Activated CD8-positive, alpha-beta T cell treated with anti-CD3 and anti-CD28 coated beads, Interleukin-2, amount 10 ng/mL, durations not matched to agents 7 days and 5 days (primary cell): ENCODE measurements at regions not wholly inside any gene's neighbourhood (a gene's known extent, or its start where the extent isn't known, plus 50 kb on each side); places are given as distances from the start of the nearest gene placed in this dataset.

Experiments used
- ATAC-seq: fragments of 150-1000 bp; cut with Tn5 transposase; one replicate; pipeline ENCODE4 v1.10.0; 2021; ENCODE audit warnings: moderate library complexity
- CTCF ChIA-PET: fragments of 350-600 bp; sonication (Branson Sonifier 250); formaldehyde crosslinking; loops from one replicate; lab custom pipeline; 2021; ENCODE audit warnings: antibody characterized with exemption; lab: Charles Lee
- POLR2A ChIA-PET: fragments of 350-600 bp; sonication (Branson Sonifier 250); formaldehyde crosslinking; loops from one replicate; lab custom pipeline; 2021; ENCODE audit warnings: antibody characterized with exemption; lab: Charles Lee
- DNase-seq: peaks from one replicate; pipeline ENCODE4 v3.0.0-alpha.2; 2020
- H3K27ac Mint-ChIP-seq: one replicate; pipeline ENCODE4 v1.8.0; 2021; ENCODE audit warnings: mild to moderate bottlenecking, mixed read lengths
- H3K27me3 Mint-ChIP-seq: one replicate; pipeline ENCODE4 v1.8.0; 2021; ENCODE audit warnings: low read depth, mixed read lengths
- H3K36me3 Mint-ChIP-seq: one replicate; pipeline ENCODE4 v1.8.0; 2021; ENCODE audit warnings: low read depth, mixed read lengths
- H3K4me1 Mint-ChIP-seq: one replicate; pipeline ENCODE4 v1.8.0; 2021; ENCODE audit warnings: low read depth, mixed read lengths
- H3K4me3 Mint-ChIP-seq: one replicate; pipeline ENCODE4 v1.8.0; 2021; ENCODE audit warnings: mild to moderate bottlenecking, mixed read lengths
- H3K9me3 Mint-ChIP-seq: one replicate; pipeline ENCODE4 v1.8.0; 2022; ENCODE audit warnings: mixed read lengths; ENCODE audit not compliant: insufficient read depth

DNA sequence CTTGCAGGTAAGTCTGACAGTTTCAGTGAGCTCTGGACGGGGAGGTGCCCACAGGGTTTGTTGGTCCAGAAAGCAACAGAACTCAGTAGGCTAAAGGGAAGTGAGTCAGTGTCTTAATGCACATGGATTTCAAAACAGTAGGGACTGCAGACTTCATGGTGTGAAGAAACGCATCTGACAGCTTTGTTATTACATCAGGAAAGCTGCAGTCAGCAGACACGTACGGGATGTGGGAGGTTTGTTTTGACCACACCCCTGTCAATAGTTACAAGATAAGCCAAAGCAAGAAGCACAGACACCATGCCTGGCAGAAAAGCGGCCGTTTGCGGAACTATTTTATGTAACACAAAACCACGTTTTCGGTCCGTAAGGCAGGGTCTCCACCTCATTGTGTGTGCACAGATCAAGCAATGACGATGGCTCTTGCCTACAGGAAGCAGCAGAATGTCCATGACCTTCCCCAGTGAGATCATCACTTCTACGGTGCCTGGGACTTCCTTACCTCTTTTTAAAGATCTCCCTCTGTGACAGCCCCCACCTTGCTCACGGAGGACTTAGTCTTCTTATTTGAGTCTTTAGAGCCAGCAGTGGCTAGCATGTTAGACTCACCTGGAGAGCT lies 58.2 kb upstream of the FTH1 start:
- no peaks in the 10 kb centered on the region for H3K36me3 Mint-ChIP-seq
- peak overlapping the region; percentile 98 for H3K27ac Mint-ChIP-seq
- ChIA-PET POLR2A (interaction anchor here (0.8 to 1.3 kb wide), 3 partner anchors 11 to 60 kb away, joined by 3 to 24 read pairs (median 5); partner anchors contain the start of gene FTH1), CTCF (interaction anchor here (1.1 to 3.6 kb wide), 5 partner anchors 13 to 83 kb away, joined by 3 to 28 read pairs (median 5); no protein-coding TSS in a partner anchor)
- H3K4me1 Mint-ChIP-seq, result peaks cover 14% of the 10 kb centered on the region
- peaks cover 3% of the 10 kb centered on the region for H3K27me3 Mint-ChIP-seq
- peak overlapping the region; percentile 63 for H3K4me3 Mint-ChIP-seq
- H3K9me3 Mint-ChIP-seq, result peaks cover 6% of the 10 kb centered on the region
- ATAC-seq, result peak; percentile 93
- DNase-seq, result peak; percentile 85

DNA sequence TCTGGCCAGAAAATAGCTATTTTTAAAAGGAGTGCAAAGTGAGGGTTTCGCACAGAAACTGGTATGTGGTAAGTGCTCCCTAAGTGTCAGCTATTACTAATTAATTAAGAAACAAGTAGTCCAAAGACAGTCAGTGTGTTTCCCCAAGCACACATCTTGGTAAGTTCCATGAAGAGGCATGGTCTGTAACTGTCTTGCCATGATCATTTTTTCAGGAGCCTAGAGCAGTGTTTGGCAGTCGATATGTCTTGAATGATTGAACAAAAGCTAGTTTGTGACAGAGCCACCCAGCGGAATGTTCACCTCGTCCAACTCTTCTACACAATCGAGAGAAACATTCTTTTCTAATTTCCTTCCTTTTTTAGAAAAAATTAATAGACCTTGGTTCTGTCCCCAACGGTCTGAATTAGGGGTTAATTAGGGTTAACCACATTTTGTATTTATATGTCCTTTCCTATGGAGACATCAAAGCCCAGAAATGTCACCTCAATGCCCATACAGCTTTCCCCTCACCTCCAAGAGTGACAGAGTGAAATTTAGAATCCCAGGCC lies 57.6 kb upstream of the FTH1 start:
- POLR2A ChIA-PET, result interaction anchor here (0.8 to 1.3 kb wide), 3 partner anchors 10 to 59 kb away, joined by 3 to 24 read pairs (median 5); partner anchors contain the start of gene FTH1

DNA sequence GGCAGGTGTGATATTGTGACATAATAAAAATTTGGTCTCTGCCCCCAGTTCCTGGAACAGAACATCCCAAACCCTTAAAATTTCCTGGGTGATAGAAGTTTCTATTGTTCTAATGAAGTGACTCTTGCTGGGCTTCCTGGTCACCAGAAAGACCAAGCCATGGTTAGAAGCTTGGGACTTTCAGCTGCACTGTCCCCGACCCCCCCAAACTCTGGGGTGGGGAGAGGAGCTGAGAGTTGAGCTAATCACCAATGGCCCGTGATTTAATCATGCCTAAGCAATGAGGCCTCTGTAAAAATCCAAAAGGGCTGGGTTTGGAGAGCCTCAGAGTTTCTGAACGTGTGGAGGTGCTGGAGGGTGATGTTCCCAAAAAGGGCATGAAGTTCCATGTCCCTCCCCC lies 54.8 kb upstream of the FTH1 start:
- H3K9me3 Mint-ChIP-seq, result peaks cover 6% of the 10 kb centered on the region
- DNase-seq, result no peak

More for the DNA sequence above, 57.6 kb upstream of the FTH1 start:
- peaks cover 14% of the 10 kb centered on the region for H3K4me1 Mint-ChIP-seq
- ATAC-seq (peak; percentile 2), DNase-seq (no peak)
- CTCF ChIA-PET, result interaction anchor here (0.7 to 3.6 kb wide), 7 partner anchors 12 to 126 kb away, joined by 3 to 28 read pairs (median 4); no protein-coding TSS in a partner anchor
- H3K9me3 Mint-ChIP-seq, result peaks cover 6% of the 10 kb centered on the region
- H3K27me3 Mint-ChIP-seq, result peaks cover 3% of the 10 kb centered on the region
- peak overlapping the region; percentile 98 for H3K27ac Mint-ChIP-seq
- peak overlapping the region; percentile 63 for H3K4me3 Mint-ChIP-seq
- H3K36me3 Mint-ChIP-seq, result no peaks in the 10 kb centered on the region

DNA sequence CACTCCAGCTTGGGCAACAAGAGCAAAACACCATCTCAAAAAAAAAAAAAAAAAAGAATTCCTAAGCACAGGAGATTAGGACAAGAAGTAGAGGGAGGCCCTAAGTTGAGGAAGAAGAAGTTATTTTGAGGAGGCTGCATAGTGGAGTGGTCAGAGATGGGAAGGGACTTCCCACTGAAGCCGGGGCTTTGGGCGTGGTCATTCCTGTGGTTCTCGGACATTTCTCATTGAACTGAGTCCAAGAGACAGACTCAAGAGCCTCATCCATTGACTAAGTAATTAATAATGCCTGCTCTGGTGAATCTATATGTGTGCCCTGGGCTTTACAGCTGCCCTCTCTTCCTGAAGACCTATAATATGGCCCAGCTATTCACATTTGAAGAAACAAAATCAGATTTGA lies 53.2 kb upstream of the FTH1 start:
- Mint-ChIP-seq H3K36me3 (no peaks in the 10 kb centered on the region), H3K9me3 (peaks cover 6% of the 10 kb centered on the region), H3K27me3 (peaks cover 3% of the 10 kb centered on the region), H3K4me1 (peaks cover 13% of the 10 kb centered on the region), H3K27ac (no peak overlapping the region), H3K4me3 (no peak overlapping the region)
- DNase-seq (no peak), ATAC-seq (no peak)
- POLR2A ChIA-PET, result no interaction called here
- CTCF ChIA-PET, result no interaction called here

More for the DNA sequence above, 54.8 kb upstream of the FTH1 start:
- Mint-ChIP-seq H3K4me1 (peaks cover 17% of the 10 kb centered on the region), H3K36me3 (no peaks in the 10 kb centered on the region), H3K4me3 (no peak overlapping the region), H3K27me3 (peaks cover 3% of the 10 kb centered on the region), H3K27ac (no peak overlapping the region)
- ChIA-PET POLR2A (no interaction called here), CTCF (no interaction called here)
- no peak for ATAC-seq

DNA sequence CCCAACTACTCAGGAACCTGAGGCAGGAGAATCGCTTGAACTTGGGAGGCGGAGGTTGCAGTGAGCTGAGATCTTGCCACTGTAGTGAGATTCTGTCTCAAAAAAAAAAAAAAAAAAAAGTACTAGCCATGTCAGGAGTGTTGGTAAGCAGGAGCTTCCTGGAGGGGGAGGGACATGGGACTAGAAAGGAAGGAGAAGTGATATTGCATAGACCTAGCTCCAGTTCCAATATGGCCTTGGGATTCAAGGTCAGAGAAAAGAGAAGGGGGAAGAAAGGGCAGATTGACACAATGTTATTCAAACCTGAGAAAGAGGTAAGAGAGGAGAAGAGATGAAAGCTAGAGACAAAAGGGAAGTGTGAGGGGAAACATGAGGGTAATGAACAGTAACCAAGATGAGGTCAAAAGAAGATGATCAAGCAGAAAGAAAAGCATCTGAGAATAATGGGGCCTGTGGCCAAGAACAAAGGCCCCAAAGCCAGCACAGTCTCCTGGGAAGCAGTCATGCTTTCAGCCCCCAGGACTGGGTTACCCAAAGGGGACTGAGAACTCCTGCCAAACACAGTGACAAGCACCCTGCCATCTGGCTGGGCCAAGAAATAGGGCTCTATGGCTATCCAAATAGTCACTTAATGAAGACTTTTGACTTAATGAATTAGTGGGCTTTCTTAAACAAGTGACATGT lies 51.7 kb upstream of the FTH1 start:
- H3K27ac Mint-ChIP-seq, result peak overlapping the region; percentile 21
- ATAC-seq (no peak), DNase-seq (no peak)
- H3K4me1 Mint-ChIP-seq, result peaks cover 3% of the 10 kb centered on the region
- H3K27me3 Mint-ChIP-seq, result peaks cover 3% of the 10 kb centered on the region
- no peak overlapping the region for H3K4me3 Mint-ChIP-seq
- peaks cover 6% of the 10 kb centered on the region for H3K9me3 Mint-ChIP-seq
- ChIA-PET CTCF (interaction anchor here (1.1 to 2.7 kb wide), 2 partner anchors 63 to 90 kb away, joined by 3 to 7 read pairs; no protein-coding TSS in a partner anchor), POLR2A (no interaction called here)
- H3K36me3 Mint-ChIP-seq, result no peaks in the 10 kb centered on the region

DNA sequence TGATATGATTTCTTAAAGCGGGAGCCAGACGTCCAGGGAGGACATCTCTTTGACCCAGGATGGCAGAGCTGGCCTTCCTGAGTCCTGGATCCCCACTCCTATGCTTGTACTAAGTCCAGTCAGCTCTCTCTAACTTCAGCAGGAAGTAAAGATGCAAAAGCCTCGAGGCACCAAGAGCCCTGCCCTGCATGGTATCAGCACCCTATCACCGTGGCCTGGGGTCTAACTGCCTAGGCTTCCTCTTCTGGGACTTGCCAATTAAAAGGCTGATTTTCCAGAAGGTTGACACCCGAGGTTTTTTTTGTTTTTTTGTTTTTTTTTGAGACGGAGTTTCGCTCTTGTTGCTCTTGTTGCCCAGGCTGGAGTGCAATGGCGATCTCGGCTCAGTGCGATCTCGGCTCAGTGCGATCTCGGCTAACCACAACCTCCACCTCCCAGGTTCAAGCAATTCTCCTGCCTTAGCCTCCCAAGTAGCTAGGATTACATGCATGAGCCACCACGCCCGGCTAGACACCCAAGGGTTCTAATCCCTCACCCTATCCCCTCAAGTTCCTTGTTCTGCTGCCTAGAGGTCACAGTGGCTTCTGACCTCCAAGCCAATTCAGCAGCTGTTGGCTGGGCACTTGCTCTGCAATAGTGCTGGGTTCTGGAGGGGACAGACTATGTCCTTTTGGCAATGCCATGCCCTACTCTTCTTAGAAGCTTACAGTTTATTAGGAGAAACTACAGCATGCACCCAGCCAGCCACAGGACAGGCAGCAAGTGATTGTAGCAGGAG lies 50.6 kb upstream of the FTH1 start:
- CTCF ChIA-PET, result interaction anchor here (2.7 kb wide), 1 partner anchor 64 kb away, joined by 7 read pairs; no protein-coding TSS in a partner anchor
- POLR2A ChIA-PET, result no interaction called here

More for the DNA sequence above, 50.6 kb upstream of the FTH1 start:
- Mint-ChIP-seq H3K27me3 (no peaks in the 10 kb centered on the region), H3K9me3 (peaks cover 6% of the 10 kb centered on the region), H3K4me3 (no peak overlapping the region), H3K36me3 (no peaks in the 10 kb centered on the region), H3K27ac (no peak overlapping the region), H3K4me1 (peaks cover 3% of the 10 kb centered on the region)
- DNase-seq, result no peak
- no peak for ATAC-seq
